Peyer's patch (tissue), 4 donors: ENCODE measurements at regions not wholly inside any gene's neighbourhood (a gene's known extent, or its start where the extent isn't known, plus 50 kb on each side); places are given as distances from the start of the nearest gene placed in this dataset.

Experiments used
- POLR2A ChIP-seq, 2 donors: fragments of 450-650 bp; IDR thresholded peaks; one replicate each; pipeline ENCODE4 v1.5.1; 2017; ENCODE audit warnings: antibody characterized with exemption in 2 of 2, mild to moderate bottlenecking in 2 of 2, moderate library complexity in 2 of 2
- TF ChIP-seq, protein P1 (sequence below), 6 experiments: fragments of 450-650 bp in 4 of 6; fragments of 200-600 bp in 2 of 6; sonication (generic) in 1 of 6; IDR thresholded peaks; one replicate each; pipeline ENCODE4 v1.5.1; 2017 to 2019; ENCODE audit warnings: antibody characterized with exemption in 6 of 6, mild to moderate bottlenecking in 3 of 6, moderate library complexity in 1 of 6

- TF ChIP-seq, protein P1, sequence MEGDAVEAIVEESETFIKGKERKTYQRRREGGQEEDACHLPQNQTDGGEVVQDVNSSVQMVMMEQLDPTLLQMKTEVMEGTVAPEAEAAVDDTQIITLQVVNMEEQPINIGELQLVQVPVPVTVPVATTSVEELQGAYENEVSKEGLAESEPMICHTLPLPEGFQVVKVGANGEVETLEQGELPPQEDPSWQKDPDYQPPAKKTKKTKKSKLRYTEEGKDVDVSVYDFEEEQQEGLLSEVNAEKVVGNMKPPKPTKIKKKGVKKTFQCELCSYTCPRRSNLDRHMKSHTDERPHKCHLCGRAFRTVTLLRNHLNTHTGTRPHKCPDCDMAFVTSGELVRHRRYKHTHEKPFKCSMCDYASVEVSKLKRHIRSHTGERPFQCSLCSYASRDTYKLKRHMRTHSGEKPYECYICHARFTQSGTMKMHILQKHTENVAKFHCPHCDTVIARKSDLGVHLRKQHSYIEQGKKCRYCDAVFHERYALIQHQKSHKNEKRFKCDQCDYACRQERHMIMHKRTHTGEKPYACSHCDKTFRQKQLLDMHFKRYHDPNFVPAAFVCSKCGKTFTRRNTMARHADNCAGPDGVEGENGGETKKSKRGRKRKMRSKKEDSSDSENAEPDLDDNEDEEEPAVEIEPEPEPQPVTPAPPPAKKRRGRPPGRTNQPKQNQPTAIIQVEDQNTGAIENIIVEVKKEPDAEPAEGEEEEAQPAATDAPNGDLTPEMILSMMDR (IDR thresholded peaks at IDR 0.05), result no peak
- no peak for TF ChIP-seq POLR2A (IDR thresholded peaks at IDR 0.05)
Measured at GRCh38 chr7:63925626-63926460, 72.8 kb upstream of the ZNF722 start.
